Inflammatory macrophage treated with lipopolysaccharide for 4 hours (primary cell): ENCODE measurements at regions not wholly inside any gene's neighbourhood (a gene's known extent, or its start where the extent isn't known, plus 50 kb on each side); places are given as distances from the start of the nearest gene placed in this dataset.

ENCODE experiments used
- DNase-seq: peaks from one replicate; pipeline ENCODE4 v3.0.0-alpha.2; 2020

DNA sequence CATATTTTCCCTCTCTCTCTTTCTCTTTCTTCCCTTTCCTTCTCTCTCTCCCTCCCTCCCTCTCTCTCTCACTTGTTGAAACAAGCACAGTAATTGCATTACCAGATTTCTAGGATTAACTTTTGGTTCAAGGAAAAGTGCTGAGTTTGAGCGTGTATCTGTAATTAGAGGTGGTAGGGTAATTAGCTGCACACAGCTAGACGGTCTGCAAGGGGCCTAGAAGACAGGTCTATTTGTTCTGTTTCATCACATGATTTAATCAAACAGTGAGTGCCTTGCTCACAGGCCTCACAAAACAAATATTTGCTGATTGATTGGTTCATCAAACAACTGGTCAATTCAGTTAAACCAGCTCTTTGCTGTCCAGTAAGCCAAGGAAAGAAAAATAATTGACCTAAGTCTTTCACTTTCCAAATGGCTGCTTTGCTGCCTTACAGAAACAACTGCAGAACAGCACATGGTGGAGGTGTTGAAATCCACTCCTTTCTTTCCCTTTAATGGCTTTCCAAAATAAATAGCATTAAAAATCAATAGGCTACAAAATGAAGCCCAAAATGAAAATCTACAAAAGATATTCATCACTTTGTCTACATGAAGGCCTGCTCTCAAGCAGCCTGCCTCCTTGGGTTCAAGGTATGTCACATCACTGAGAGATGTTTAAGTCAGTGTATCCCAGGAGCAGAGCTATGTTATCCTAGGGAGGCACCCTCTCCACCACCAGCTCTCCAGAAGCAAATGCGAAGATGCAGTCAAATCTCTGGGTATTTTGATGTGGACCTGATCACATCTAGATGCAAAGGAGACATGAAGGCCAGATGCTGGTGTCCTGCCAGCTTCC lies 264.4 kb upstream of the SIX2 start:
- no peak for DNase-seq

DNA sequence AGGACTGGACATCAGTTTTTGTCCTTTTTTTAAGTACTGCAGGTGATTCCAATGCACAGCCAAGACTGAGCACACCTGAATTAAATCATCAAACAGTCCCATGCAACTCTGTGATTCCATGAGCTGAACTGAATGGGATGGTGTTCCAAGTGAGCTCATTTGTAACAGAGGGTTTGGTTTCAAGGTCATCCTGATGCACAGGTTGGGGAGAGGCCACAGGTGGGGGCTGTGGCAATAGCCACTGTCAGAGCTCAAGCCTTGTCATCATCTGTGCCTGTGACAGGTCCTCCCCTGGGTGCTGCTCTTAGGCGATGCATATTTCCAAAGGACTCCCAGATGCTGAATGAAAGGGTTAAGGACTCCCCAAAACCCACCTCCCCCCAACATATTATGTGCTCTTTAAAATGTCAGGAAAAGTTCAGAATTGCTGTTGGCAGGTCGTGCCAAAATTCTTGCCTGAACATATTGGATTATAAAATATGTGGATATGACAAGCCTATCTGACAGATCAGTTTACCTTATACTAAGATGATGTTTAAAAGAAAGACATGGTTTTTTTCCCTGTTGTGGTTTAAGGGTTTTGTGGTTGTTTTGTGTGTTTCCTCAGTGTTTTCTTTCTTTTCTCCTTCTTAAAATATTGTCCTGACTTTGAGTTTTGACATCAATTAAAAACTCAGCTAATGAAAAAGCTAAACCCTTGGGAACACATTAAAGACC lies 263.5 kb upstream of the SIX2 start:
- no peak for DNase-seq

DNA sequence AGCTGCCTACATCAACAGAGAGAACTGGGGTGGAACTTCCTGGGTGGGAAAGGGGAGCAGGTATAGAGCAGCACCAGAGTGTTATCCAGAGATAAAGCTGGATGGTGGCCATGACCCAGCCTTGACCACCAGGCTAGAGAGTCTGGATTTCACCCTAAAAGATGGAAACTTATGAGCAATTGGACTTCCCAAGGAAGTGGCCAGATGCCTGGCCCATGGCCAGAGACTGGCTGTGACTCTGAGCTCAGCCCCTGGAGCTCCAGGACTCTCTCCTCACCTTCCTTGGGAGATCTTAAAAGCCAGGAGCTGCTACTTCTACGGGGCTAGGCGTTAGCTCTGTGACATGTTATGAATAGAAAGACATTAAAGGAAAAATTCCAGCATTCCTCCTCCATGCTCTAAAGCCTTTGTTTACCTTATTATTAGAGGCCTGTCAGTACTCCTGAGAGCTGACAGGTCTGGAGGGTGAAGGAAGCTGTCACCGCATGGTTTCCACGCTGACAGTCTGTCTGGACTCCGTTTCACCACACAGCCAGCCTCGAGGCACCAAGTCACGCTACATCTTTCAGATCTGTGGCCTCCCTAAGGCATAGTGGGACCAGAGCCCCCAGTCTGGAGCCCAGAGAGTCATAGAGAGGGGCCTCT lies 260.0 kb upstream of the SIX2 start:
- no peak for DNase-seq

DNA sequence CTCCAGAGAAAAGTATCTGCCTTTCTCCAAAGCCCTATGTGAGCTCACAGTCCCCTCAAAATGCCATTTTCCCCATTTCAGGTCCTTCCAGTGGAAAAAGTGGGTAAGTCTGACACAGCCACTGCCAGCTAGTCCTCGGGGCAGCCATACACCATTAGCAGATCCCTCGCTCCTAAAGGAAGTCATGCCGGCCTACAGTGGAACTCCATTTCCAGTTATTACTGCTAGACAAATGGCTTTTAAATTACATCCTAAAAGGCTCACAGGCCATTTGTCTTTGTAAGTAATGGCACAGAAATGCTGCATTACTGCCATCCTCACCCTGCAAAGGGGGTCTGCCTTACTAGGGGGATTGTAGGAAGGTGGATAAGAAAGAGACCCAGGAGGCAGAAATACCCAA lies 259.4 kb upstream of the SIX2 start:
- DNase-seq: no peak

- no peak for DNase-seq
Measured at GRCh38 chr2:45267062-45267792, 258.0 kb upstream of the SIX2 start.

GRCh38 chr2:45265336-45265735 lies 256.1 kb upstream of the SIX2 start:
- no peak for DNase-seq

GRCh38 chr2:45264227-45265225 lies 255.3 kb upstream of the SIX2 start:
- DNase-seq: no peak

DNA sequence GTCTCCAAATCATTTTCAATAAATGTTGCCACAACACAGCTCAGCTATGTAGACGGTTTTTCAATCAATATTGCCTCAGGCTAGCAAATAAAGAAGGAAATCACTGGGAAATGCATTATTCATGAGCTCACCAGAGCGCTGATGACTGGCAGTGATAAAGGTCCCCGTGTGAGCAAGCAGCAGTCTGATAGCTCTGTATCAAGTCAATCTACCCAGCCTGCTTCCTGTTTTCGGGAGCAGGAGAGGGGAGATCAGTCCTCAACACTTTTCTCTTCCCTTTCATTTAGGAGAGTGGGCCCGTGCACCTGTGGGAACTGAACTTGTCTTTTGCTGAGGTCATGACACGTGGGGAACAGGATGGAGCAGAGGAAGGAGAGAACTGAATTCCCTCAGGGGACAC lies 253.9 kb upstream of the SIX2 start:
- DNase-seq: no peak

DNA sequence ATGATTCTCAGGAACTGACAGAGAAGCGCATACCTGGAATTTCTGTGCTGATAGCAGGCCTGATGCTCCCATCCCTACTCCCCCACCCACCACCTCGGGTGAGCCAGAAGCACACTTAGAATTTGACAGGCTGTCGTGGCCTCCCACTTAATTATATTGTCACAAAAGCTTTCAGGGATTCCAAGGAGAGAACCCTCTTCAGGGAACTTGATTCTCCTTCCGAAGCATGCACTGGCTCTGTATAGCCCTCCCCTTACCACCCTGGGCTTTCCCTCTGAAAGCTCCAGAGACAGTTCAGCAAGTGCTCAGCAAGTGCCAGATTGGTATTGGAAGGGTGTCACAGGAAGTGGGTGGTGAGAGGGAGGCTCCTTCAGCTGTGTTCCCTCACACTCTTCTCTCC lies 252.5 kb upstream of the SIX2 start:
- no peak for DNase-seq

GRCh38 chr2:45260946-45261345 lies 251.7 kb upstream of the SIX2 start:
- DNase-seq: no peak

GRCh38 chr2:45259547-45260160 lies 250.4 kb upstream of the SIX2 start:
- no peak for DNase-seq

DNA sequence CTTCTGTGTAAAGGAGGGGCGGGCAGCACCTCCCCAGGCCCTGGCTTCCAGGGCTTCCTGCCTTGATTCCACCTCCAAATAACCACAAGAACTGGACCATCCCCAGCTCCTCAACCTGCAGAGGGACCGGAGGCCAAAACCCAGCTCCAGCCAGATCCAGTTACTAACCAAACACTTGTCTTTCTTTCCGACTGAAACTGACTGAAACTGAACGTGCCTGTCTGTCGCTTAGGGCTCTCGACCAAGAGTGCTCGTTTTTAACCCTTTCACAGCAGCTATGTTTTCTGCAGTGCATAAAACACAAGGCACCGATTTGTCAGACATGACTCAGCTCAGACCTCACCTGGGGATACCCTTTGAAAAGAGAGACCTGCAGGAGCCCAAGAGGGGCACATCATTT lies 249.9 kb upstream of the SIX2 start:
- DNase-seq: no peak

- DNase-seq: no peak
Measured at GRCh38 chr2:45258311-45258710, 249.1 kb upstream of the SIX2 start.

DNA sequence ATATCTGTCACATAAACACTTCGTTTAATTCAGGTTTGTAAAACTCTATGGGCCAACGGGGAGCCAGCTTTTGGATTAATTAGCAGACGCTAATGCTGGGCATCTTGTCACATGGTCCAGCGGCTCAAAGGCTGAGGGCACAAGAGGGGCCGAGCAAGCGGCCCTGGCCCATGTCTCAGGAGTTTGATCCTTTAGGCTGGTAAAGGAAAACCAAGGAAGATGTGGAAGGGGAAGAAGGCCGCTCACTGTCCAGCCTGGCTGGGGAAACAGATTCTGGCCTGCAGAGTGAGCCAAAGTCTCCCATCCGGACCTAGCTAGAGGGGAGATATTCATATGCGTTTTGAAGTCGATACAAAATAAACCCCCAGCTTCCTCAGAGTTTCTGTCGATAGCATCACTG lies 248.6 kb upstream of the SIX2 start:
- no peak for DNase-seq

DNA sequence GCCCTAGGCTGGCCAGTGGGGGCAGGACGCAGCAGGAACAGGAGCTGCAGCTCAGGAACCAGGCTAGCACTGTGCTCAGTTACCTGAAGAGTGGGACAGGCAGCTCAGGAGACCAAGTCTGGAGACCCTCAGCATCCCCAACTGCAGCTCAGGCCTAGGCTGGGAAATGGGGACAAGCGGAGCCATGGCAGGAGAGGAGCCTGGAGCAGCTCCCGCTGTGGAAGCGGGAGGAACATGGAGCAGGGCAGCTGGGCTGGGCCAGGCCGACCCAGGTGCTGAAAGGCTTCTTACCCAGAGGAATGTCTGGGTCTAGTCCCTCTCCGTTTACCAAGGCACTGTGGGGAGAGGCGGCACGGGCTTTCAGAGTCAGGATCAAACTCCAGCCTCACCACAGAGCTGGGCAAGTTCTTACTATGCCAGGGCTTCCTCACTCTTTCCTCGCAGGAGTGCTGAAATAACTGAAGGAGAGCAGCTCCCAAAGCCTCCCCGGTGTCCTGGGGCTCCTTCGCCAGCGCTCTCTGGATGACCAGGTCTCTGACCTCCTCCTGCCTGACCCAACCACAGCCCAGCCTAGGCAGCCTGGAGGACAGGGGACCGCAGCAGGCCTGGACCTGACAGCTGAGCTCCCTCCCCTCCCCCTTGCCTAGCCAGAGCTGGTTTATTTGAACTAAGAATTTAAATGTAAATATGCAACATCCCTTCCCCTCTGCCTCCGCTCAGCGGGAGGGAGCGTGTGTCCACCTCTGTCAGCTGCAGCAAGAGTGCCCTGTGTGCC lies 247.8 kb upstream of the SIX2 start:
- DNase-seq: no peak

DNA sequence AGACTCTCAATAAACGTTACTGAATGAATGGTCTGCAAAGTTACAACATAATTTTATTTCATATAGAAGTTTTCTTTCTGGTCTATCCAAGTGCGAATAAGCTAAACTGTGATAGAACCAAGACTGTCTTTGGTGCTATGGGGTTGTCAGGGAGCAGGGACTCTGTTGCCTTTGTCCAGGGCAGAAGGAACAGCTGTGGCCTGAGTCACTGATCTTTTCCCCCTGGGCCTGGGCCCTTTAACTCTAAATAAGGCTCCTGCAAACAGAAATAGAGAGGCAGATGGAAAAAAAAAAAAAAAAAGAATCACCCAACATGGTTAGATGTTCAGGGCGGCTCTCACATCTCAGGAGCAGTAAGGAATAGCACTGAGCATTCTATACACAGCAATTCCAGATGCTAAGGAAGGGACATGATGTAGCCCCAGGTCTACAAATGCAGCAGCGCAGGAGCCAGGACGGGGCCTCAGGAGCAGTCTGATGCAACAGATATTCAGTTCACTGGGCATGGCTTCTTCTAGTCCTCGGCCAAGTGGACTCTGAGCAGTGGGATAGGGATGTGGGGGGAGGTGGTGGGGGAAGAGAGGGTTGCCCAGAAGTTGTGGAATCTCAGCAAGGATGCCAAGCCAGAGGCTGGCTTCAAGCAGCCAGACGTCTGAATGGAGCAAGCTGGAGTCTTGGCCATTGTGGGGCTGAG lies 247.1 kb upstream of the SIX2 start:
- DNase-seq: no peak

DNA sequence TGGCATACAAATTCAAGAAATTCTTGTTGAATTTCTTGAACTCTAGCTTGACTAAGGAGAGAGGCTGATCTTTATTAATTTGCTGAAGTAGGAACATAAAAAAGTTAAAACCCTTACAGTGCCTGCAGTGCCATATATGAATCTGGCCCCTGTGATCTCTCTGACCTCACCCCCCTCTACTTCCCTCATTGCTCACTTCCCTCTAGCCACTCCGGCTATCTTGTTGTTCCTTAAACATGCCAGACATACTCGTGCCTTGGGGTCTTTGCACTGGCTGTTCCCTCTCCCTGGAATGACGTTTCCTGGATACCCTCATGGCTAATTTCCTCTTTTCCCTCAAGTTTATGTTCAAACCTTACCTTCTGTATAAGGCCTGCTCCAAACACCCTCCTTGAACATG lies 246.3 kb upstream of the SIX2 start:
- DNase-seq: peak; percentile 42

- DNase-seq: no peak
Measured at GRCh38 chr2:45254025-45254424, 244.8 kb upstream of the SIX2 start.

DNA sequence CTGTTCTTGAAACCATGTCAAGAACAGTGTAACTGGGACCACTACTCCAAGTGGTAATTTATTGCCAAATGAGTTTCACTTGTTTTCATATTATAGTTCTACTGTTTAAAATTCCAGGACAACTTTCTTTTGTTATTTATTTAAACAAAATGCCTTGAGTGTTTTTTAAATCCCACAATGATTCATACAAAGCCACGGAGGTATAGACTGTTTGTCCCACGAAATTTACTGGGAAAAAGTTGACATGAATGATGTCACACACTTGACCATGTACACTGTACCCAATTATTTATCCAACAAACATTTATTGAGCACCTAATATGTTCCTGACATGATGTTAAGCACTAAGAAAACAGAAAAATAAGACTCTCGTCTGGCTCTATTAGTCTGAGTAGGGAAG lies 243.9 kb upstream of the SIX2 start:
- no peak for DNase-seq

GRCh38 chr2:45250176-45250575 lies 240.9 kb upstream of the SIX2 start:
- DNase-seq: no peak
